ENCODE measurements at regions not wholly inside any gene's neighbourhood (a gene's known extent, or its start where the extent isn't known, plus 50 kb on each side); places are given as distances from the start of the nearest gene placed in this dataset.

- no peak for TF ChIP-seq CTCF (conservative IDR thresholded peaks at IDR 0.05; ENCODE audit: low read depth in 2 of 2)
- TF ChIP-seq NANOG (IDR thresholded peaks at IDR 0.05; ENCODE audit: borderline replicate concordance): no peak
Measured at GRCh38 chr11:119780222-119780953, 51.4 kb upstream of the NECTIN1 start (continued).

- Histone ChIP-seq H3K4me3 (no peak overlapping the region), H3F3A (replicated peaks; ENCODE audit: low read depth) (no peaks in the 10 kb centered on the region), H3K27me3 (ENCODE audit: insufficient read depth) (no peaks in the 10 kb centered on the region), H3K27ac (ENCODE audit: low read depth) (no peak overlapping the region), H3K9me2 (ENCODE audit: insufficient read depth) (no peaks in the 10 kb centered on the region), H3K4me2 (no peak overlapping the region), H3K4me1 (ENCODE audit: insufficient read depth) (no peaks in the 10 kb centered on the region), H2AFZ (no peak overlapping the region), H4K20me1 (replicated peaks; ENCODE audit: insufficient read depth) (no peaks in the 10 kb centered on the region), H3K36me3 (ENCODE audit: insufficient read depth) (no peaks in the 10 kb centered on the region), H3K79me2 (replicated peaks; ENCODE audit: insufficient read depth) (no peaks in the 10 kb centered on the region)
- H3K4me3 Mint-ChIP-seq: no peak overlapping the region
- ATAC-seq: no peak
- TF ChIP-seq POLR2AphosphoS5 (IDR thresholded peaks at IDR 0.05; ENCODE audit: low read depth): no peak
- DNase-seq (ENCODE audit: low spot score): no peak
- H3K27ac Mint-ChIP-seq: no peak overlapping the region
- H3K9me3 Mint-ChIP-seq: no peaks in the 10 kb centered on the region; the same call in 2 of the 3 replicates
- peaks cover 6% of the 10 kb centered on the region for H3K27me3 Mint-ChIP-seq (ENCODE audit: insufficient read depth, low read depth, poor library complexity)
- no peaks in the 10 kb centered on the region for H3K36me3 Mint-ChIP-seq (ENCODE audit: low read depth)
- peaks cover 11% of the 10 kb centered on the region for H3K4me1 Mint-ChIP-seq
Measured at GRCh38 chr11:119779195-119780071, 50.4 kb upstream of the NECTIN1 start.
